Loucy (cell line): ENCODE measurements at regions not wholly inside any gene's neighbourhood (a gene's known extent, or its start where the extent isn't known, plus 50 kb on each side); places are given as distances from the start of the nearest gene placed in this dataset.

Experiments used
- EZH2phosphoT487 ChIP-seq: fragments of 200-600 bp; IDR thresholded peaks from 2 replicates; pipeline ENCODE4 v1.6.1; 2018; ENCODE audit warnings: antibody characterized with exemption, mild to moderate bottlenecking, moderate library complexity, borderline replicate concordance
- TF ChIP-seq, protein P1 (sequence below): fragments of 200-600 bp; sonication (generic); conservative IDR thresholded peaks from 2 replicates; pipeline ENCODE4 v1.5.1; 2014; ENCODE audit warnings: mild to moderate bottlenecking, antibody characterized with exemption, low read length

DNA sequence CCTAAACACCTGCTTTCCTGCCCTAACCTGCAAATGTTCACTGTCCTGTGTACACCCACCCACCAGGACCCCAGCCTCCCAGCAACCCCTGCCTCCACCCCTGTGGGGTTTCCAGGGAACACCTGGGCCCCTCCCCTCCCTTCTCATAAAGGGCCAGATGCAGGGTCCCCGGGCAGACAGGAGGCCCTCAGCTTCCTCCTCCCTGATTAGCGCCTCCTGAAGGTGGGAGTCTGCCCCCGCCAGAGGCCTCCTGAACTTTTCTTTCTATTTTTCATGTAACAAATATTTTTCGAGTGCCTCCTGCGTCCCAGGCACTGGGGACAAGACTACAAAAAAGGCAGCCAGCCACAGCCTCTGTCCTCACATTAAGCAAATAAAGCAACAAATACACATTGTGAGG is 135.4 kb upstream of the LINGO1 start:
- TF ChIP-seq, protein P1, sequence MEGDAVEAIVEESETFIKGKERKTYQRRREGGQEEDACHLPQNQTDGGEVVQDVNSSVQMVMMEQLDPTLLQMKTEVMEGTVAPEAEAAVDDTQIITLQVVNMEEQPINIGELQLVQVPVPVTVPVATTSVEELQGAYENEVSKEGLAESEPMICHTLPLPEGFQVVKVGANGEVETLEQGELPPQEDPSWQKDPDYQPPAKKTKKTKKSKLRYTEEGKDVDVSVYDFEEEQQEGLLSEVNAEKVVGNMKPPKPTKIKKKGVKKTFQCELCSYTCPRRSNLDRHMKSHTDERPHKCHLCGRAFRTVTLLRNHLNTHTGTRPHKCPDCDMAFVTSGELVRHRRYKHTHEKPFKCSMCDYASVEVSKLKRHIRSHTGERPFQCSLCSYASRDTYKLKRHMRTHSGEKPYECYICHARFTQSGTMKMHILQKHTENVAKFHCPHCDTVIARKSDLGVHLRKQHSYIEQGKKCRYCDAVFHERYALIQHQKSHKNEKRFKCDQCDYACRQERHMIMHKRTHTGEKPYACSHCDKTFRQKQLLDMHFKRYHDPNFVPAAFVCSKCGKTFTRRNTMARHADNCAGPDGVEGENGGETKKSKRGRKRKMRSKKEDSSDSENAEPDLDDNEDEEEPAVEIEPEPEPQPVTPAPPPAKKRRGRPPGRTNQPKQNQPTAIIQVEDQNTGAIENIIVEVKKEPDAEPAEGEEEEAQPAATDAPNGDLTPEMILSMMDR = no peak
- no peak for TF ChIP-seq EZH2phosphoT487
